ENCODE measurements at regions not wholly inside any gene's neighbourhood (a gene's known extent, or its start where the extent isn't known, plus 50 kb on each side); places are given as distances from the start of the nearest gene placed in this dataset.

DNA sequence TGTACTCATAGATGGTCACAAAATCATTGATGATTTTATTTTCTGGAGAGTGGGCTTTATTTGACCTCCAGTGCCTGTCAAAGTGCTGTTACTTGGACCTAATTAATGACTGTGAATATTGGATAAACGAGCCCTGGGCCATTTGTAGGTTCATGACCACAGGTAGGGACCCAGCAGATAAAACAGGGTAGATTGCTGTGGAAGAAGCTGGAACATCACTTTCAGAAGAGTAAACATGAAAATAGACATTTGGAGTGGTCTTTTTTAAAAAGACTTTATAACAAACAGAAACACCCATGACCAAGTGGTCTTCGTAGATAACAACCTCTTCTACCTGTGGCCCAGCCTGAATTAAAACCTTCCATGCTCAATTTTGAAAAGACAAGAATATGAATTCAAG lies 472.8 kb upstream of the MKI67 start:
- no peak for DNase-seq

DNA sequence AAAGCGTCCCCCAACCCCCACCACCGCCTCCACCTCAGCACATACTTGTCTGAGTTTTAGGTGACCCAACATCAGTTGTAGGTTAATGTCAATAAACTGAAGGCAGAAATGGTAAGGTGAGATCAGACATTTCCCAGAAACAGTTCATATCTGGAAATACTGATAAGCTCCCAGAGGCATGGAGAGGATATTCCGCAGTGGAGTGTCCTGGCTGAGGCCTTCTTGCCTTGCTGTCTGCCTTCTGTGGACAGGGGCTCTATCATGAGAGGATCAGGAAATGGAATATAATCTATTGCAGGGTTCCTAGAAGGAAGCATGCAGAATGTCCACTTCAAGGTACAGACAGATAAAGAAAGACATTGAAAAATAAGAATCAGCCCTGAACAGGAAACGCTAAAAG lies 473.3 kb upstream of the MKI67 start:
- DNase-seq, result no peak

DNA sequence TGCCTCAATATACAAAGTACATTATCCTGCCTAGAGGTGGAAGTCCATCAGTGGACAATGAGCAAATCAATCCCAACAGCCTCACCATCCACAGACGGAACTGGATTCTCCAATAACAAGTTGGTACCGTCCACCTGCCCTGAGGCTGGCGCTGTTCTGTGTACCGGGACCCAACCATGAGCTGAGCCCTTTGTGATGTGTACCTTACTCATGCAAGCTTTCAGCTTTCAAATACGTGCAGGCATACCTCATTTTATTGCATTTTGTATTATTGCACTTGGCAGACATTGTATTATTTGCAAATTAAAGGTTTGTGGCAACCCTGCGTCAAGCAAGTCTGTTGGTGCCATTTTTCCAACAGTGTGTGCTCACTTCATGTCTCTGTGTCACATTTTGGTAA lies 476.0 kb upstream of the MKI67 start:
- no peak for DNase-seq

DNA sequence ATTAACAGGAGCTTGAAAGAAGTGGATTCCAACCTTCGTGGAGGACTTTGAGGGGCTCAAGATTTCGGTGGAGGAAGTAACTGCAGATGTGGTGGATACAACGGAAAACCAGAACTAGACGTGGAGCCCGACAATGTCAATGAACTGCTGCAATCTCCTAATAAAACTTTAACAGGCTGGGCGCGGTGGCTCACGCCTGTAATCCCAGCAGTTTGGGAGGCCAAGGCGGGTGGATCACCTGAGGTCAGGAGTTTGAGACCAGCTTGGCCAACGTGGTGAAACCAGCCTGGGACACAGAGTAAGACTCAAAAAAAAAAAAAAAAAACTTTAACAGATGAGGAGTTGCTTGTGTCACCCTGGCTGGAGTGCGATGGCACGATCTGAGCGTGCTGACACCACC lies 477.8 kb upstream of the MKI67 start:
- DNase-seq, result no peak

DNA sequence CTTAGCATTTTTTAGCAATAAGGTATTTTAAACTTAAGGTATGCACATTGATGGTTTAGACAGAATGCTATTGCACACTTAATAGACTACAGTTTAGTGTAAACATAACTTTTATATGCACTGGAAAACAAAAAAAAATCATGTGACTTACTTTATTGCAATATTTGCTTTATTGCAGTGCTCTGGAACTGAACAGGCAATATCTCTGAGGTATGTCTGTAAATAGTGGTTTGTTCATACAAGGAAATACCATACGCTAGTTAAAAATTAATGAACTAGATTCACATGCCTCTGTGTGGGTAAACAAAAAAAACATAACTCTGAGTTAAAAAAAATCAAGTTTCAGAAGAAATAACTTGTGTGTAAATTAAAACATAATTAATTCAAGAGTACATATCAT lies 479.0 kb upstream of the MKI67 start:
- DNase-seq, result no peak

DNA sequence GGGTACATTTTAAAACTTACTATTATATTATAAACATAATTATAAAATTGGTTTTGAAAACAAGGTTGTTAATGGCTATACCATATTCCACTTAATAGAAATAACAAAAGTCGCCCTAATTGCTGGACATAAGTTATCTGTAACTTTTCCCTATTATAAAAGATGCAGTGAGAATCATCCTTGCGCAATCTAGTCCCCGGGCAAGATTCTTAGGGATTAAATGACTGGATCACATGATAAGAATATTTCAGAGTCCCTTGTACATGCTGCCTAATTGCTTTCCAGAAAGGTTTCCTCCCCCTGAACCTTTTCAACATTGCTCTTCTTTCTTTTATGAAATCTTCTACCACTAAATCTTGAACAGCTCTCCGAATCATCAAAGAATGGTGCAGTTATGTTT lies 479.8 kb upstream of the MKI67 start:
- DNase-seq, result no peak

DNA sequence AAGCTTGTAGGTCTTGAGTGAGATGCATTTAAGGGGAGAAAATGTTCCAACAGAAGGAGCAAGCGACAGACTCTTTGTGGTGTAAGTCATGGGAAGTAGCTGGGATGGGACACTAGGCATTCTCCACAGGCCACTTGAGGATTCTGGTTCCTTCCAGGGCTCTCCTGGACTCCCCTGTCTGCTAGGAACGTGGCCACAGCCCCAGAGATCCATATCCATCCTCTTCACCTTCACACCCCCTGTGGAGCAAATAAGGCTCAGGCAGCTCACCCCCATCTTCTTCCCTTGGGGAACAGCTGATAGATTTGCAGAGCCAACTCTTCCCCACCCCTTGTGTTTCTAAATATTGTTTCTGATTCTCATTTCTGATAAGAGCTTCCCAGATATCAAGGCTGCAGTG lies 482.6 kb upstream of the MKI67 start:
- DNase-seq, result no peak

DNA sequence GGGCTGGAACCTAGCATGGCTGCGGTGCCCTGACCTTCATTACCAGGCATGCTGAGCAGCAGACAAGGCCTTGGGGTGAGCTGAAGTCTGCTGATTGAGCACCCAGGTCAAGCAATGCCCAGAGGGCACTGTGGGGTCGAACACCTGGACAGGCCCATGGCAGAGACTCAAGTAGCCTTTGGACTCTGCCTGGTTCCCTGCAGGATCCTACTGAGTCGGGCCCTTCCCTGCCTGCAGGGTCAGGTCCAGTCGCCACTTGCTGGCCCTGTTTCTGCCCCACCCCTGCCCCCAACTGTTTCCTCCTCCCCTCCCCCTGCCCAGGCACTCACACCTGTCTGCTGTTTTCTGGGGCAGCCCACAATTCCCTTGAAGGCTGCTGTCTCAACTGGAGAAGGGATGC lies 483.2 kb upstream of the MKI67 start:
- DNase-seq, result no peak

DNA sequence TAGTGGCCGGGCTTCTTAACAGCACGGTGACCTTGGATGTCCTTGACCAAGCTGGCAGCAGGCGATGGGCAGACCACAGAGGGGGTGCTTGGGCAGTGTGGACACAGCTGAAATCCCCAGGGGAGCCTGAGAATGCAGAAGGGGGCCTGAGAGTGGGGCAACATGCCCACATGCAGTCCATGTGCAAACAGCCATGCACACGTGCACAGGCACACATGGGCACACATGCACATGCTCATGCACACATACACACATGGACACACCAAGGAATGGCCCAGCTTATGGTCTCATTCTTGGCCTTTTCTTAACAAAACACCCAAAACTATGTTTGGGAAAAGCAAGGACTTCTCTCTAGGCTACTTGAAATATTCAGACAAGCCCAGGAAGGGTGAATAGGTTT lies 483.9 kb upstream of the MKI67 start:
- no peak for DNase-seq

DNA sequence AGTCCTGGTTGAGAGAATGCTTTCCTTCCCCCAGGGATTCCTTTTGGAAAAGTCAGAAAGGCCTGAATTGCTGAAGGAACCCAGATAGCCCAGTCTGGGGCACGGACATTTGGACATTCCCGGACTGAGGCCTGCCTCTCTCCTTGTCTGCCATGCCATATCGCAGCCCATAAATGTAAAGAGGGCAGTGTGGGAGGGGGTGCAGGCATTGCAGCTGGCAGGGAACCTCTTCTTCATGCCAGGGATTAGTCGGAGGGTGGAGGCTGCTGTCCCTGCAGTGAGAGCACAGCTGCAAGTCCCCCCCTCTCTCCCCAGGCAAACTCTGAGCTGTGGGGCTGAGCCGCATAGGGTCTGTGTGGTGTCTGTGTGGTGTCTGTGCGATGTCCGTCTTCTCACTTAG lies 486.0 kb upstream of the MKI67 start:
- DNase-seq, result no peak

DNA sequence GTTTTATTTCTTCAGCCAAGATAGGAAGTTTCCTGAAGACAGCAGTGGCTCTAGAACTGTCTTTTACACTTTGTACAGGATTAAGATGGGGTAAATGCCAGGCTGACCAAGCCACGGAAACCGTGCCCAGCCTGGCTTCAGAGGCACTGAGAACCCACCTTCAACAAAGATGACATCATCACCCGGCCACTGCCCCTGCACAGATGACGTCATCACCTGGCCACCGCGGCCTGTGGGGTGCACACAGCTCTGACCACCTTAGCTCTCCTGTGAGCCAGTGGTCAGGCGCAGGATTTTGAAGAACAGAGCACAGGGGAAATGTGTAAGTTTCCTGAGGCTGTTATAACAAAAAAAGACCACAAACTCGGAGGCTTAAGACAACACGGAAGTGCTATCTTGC lies 486.4 kb upstream of the MKI67 start:
- DNase-seq, result no peak

DNA sequence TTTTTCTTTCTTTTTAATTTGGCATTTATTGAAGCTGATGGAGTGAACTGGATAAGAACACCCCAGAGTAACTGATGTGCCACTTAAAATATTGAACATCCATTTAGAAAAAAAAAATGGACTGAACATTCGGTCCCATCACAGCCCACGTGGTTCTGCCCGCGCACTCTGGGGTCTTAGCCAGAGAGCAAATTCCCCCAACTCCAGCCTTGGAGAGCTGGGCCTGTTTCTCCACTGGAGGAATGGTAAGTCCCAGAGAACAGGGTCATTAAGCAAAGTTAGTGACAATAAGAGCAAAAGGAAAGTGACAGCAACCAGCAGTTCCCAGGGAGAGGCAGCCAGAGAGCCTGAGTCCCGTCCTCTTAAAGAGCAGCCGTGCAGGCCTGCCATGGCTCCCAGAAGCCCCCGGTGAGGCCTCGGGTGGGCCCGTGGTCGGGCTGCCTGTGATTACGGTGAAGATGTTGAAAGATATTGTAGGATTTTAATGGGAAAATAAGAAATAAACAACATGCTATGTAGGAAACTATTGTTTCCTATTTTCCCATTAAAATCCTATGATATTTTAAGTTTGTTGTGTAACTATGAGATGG lies 487.9 kb upstream of the MKI67 start:
- DNase-seq, result no peak

DNA sequence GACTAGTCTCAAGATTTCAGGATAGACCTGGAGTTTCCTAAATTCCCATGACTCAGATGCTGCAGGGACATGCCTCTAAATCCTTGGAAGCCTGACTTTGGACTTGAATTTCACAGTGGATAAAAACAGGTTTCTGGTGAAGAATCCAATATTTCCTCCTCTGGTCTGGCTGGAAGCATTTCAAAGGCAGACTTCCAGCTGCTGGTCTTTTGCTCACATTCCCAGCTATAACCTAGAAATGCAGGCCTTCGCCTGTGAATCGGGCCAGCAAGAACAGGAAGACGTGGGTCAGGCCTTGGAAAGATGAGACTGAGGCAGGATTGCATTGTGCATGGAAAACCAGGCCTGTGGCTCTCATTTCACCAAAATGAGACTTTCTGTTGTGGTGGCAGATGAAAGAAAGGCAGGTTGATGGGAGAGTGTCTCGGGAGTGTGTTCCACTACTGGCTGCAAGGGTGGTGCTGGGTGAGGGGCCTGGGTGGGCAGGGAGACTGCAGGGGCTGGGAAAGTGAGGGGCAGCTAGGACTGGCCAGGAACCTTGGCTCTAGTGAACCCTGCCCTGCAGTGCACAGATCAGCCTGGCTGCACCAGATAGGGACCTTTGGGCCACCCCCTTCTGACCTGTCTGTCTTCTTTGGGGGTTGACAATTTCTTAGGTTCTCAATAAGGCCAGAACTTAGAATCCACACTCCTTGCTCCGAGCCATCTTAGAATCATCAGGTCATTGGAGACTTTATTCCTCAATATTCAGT lies 488.8 kb upstream of the MKI67 start:
- no peak for DNase-seq

DNA sequence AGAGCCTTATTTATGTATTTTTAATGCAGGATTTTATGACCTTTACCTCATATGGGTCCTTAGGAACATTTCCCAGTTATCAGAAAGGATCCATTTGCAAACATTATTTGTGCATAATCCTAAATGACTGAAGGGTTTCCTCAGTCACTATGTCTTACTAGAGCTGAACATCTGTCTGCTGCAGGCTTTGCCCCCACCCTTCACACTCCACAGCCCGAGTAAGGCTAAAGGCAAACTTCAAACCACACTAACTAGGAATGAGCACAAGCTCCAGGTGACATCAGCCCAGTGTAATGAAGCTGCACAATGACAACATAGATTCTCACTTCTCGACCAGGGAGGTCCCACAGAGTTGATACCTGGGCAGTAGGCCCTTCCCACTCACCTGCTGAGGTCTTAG lies 491.3 kb upstream of the MKI67 start:
- no peak for DNase-seq

DNA sequence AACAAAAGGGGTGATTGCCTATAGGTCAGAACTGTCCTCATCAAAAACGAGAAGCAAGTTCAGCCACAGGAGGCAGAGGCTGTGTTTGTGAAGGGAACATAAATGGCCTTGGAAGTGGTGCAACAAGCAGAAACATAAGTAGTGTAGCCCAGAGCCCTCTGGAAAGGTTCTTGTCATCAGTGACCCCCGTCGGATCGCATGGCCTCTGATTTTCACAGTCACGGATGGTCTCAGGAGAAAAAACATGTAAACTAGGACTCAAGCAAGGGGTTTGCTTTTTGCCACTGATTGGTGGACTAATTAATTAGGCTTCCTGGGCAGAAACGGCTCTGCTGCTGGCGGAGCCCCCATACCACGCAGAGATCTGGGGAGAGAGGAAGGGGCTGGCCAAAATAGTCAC lies 496.5 kb upstream of the MKI67 start:
- DNase-seq, result no peak

DNA sequence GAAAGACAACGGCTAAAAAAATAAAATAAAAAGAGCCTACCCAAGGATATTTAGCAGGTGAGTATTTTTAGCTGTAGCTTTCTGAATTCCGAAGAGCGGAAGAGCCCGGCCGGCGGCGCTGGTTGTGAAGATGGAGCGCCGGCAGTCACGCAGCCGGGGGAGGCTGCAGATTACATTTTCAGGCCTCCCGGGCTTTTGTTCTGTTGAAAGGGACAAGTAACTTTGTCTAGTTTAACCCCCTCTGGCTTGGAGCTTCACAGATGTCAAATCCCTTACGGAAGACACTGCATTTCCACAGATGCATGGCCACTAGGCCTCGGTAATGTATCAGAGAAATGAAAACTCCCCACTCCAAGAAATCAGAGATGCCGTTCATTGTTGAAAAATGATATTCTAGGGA lies 497.6 kb upstream of the MKI67 start:
- DNase-seq, result no peak

DNA sequence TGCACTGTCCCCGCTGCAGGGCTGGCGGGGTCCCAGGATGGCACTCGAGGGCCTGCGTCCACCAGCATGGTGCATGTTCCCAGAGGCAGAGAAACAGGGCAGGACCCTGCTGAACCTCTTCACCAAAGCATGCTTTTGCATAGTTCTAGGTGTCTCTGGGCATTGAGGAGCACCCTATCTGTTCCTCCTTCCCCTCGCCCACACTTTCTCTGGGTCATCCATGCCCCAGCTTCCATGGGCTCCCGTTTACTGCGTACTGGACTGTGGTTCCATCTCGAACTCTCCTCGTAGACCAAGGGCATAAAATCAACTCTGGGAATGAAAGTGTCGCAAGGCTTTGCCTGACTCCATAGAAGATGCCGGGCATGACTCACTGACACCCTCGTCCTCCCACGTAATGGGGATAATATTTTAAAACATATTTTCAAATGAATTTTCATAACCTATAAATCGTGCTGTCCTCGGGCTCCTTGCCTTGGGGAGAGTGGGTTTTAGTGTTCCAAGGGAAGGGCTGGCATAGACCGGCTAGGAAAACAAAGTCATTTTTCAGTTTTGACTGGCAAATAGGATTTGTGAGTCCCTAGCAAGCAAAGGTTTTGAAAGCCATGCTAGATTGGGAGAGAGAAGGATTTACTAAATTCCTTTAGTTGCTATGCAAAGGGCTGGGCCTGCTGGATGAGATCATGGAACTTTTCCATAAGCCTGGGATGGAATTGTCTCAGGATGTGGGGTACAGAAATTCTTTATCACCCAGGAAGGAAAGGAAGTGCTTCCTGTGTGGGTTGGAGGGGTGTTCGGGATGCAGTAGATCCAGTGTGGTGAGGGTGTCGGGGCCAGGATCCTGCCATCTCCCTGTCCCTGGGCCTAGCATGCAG lies 498.7 kb upstream of the MKI67 start:
- DNase-seq, result no peak

DNA sequence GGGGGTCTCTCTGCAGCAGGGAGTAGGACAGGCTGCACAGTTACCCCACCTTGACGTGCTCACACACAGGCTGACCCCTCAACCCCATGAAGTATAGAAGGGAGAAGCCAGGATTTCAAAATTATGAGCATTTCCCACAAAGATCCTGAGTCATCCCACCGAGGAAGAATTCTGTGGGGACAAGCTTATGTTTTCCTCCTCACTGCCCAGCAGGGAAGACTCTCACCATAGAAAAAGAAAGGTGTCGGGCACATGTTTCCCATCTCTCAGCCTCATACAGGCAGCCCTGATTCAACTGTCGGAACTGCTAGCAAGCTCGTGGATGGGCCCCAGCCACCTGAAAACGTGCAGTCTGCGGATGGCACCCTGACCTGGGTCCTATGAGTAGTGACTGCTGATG lies 499.7 kb upstream of the MKI67 start:
- DNase-seq, result no peak

DNA sequence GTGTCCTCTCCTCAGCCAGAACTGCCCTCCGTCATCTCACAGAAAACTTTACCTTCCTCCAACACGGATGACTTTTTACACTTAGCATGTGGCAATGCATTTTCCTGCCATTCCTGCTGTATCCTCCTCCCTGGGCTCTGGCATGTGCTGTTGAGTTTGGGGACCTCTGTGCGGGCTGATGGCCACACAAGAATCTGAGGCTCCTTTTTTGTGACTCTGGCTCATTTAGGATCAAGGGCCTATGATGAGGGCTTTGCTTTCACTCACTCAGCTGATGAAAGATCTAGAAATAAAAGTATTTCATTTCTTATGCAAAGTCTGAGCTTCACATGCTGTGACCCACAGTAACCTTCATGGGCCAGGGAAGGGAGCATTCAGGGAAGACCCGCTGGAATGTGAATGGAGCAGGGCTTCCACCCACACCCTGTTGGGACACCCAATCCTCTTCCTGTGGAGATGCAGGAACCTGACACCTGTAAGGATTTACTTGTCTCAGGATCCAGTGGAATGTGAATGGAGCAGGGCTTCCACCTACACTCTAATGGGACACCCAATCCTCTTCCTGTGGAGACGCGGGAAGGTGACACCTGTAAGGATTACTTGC lies 500.3 kb upstream of the MKI67 start:
- no peak for DNase-seq

DNA sequence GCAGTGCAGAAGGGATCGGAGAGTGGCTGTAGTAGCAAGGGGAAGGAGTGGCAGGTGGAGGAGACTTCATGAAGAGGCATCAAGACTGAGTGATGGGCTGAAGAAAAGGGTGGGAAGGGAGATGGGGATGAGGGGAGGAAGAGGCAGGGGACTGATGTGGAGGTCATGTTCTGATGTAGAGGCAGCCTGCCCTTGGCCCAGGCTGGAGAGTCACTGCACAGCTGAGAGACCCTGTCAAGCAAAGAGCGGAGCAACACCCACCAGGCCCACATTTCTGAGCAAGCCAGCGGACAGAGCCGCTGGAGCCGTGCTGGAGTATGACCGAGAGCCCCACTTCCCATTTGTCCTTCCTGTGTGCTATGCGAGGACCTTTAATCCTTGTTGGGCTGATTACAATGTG lies 501.6 kb upstream of the MKI67 start:
- DNase-seq, result no peak

DNA sequence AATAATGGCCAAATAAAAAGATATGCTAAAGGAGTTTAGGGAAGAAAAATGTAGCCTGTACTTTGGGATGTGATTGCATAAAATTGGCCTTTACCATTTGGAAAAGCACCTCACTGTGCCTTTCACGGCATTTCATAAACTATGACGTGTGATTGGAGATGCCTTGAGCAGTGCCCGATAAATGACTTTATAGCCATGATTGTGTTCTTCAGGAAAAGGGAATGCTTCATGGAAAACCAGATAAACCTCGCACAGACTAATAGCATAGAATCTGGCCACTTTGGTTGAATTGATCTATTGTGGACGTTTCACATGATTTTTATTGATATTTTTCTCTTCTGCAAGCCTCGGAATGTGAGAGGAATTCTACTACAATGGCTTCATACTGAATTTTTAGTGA lies 502.0 kb upstream of the MKI67 start:
- DNase-seq, result no peak

DNA sequence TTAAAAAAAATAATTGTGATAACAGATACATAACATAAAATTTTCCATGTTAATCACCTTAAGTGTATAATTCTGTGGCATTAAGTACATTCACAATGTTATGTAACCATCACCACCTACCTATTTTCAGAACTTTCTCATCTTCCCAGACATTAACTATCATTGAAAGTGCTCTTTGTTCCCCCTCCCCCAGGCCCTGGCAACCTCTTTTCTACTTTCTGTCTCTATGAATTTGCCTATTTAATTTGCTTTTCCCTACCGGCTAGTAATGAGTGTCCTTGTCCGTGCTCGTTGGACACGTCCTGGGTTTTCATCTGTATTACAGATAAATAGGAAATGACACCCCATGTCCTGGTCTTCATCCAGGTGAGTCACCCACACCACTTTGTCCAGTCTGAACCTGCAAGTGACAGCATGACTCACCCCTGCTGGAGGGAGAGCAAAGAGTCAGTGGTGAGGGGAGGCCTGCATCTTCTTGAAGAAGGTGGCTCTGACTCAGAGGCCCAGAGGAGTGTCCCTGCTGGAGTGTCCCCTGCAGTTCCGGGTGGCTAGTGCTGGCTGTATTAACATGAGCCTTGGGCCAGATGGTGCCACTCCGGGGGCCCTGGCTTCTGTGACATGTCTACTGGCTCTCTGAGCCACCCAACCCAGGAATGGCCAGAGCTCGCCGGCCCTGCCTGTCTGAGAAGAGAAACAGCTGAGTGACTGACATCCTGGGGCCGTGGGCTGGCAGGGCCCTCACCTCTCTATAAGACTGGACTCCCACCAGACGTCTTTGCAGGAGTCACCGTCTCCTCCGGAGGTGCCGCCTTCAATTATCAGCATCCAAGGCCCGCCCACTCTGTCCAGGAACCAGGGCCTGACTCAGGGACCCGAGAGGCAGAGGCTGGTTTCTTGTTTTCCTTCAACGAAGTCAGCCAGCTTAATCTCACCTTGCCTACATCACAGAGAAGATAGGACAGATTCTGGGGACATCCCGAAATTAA lies 503.2 kb upstream of the MKI67 start:
- no peak for DNase-seq

All from NCI-H69 (cell line).